ENCODE measurements at regions not wholly inside any gene's neighbourhood (a gene's known extent, or its start where the extent isn't known, plus 50 kb on each side); places are given as distances from the start of the nearest gene placed in this dataset.
A peak's percentile ranks its signal among the peaks of the same experiment; 100 is the strongest.

GRCh38 chr4:162622664-162623063 lies 458.9 kb upstream of the FSTL5 start:
- FAIRE-seq = no peak
- Histone ChIP-seq H3K4me3 (ENCODE audit: low read depth, low read length) (no peak overlapping the region), H3K36me3 (ENCODE audit: control insufficient read depth, insufficient read depth, low read length) (no peaks in the 10 kb centered on the region), H3K27me3 (ENCODE audit: control insufficient read depth, insufficient read depth, low read length) (no peaks in the 10 kb centered on the region)
- no peak for TF ChIP-seq CTCF (IDR thresholded peaks at IDR 0.05; ENCODE audit: insufficient read depth, low read length, severe bottlenecking)
- no peak for DNase-seq (ENCODE audit: low read depth)

GRCh38 chr4:162610116-162610515 lies 446.3 kb upstream of the FSTL5 start:
- TF ChIP-seq CTCF (IDR thresholded peaks at IDR 0.05; ENCODE audit: insufficient read depth, low read length, severe bottlenecking) = no peak
- no peak for FAIRE-seq
- no peak for DNase-seq (ENCODE audit: low read depth)
- no peak overlapping the region for H3K4me3 ChIP-seq (ENCODE audit: low read depth, low read length)
- H3K27me3 ChIP-seq (ENCODE audit: control insufficient read depth, insufficient read depth, low read length) = no peaks in the 10 kb centered on the region
- H3K36me3 ChIP-seq (ENCODE audit: control insufficient read depth, insufficient read depth, low read length) = no peaks in the 10 kb centered on the region

GRCh38 chr4:162586266-162586665 lies 422.5 kb upstream of the FSTL5 start:
- Histone ChIP-seq H3K27me3 (ENCODE audit: control insufficient read depth, insufficient read depth, low read length) (no peaks in the 10 kb centered on the region), H3K36me3 (ENCODE audit: control insufficient read depth, insufficient read depth, low read length) (no peaks in the 10 kb centered on the region), H3K4me3 (ENCODE audit: low read depth, low read length) (no peak overlapping the region)
- FAIRE-seq (no peak), DNase-seq (ENCODE audit: low read depth) (peak; percentile 15)
- TF ChIP-seq CTCF (IDR thresholded peaks at IDR 0.05; ENCODE audit: insufficient read depth, low read length, severe bottlenecking) = no peak

- no peak for TF ChIP-seq CTCF (IDR thresholded peaks at IDR 0.05; ENCODE audit: insufficient read depth, low read length, severe bottlenecking)
- no peak overlapping the region for H3K4me3 ChIP-seq (ENCODE audit: low read depth, low read length)
- no peak for DNase-seq (ENCODE audit: low read depth)
- H3K27me3 ChIP-seq (ENCODE audit: control insufficient read depth, insufficient read depth, low read length) = no peaks in the 10 kb centered on the region
- FAIRE-seq = no peak
- H3K36me3 ChIP-seq (ENCODE audit: control insufficient read depth, insufficient read depth, low read length) = no peaks in the 10 kb centered on the region
Measured at GRCh38 chr4:162582180-162582579, 418.4 kb upstream of the FSTL5 start.

GRCh38 chr4:162565730-162566129 lies 401.9 kb upstream of the FSTL5 start:
- Histone ChIP-seq H3K4me3 (ENCODE audit: low read depth, low read length) (no peak overlapping the region), H3K36me3 (ENCODE audit: control insufficient read depth, insufficient read depth, low read length) (no peaks in the 10 kb centered on the region), H3K27me3 (ENCODE audit: control insufficient read depth, insufficient read depth, low read length) (no peaks in the 10 kb centered on the region)
- no peak for FAIRE-seq
- no peak for DNase-seq (ENCODE audit: low read depth)
- no peak for TF ChIP-seq CTCF (IDR thresholded peaks at IDR 0.05; ENCODE audit: insufficient read depth, low read length, severe bottlenecking)

GRCh38 chr4:162560073-162560472 lies 396.3 kb upstream of the FSTL5 start:
- no peak for TF ChIP-seq CTCF (IDR thresholded peaks at IDR 0.05; ENCODE audit: insufficient read depth, low read length, severe bottlenecking)
- Histone ChIP-seq H3K27me3 (ENCODE audit: control insufficient read depth, insufficient read depth, low read length) (no peaks in the 10 kb centered on the region), H3K36me3 (ENCODE audit: control insufficient read depth, insufficient read depth, low read length) (no peaks in the 10 kb centered on the region), H3K4me3 (ENCODE audit: low read depth, low read length) (no peak overlapping the region)
- FAIRE-seq (no peak), DNase-seq (ENCODE audit: low read depth) (peak; percentile 46)

All from bronchial epithelial cell (primary cell).